ENCODE measurements at regions not wholly inside any gene's neighbourhood (a gene's known extent, or its start where the extent isn't known, plus 50 kb on each side); places are given as distances from the start of the nearest gene placed in this dataset.

DNA sequence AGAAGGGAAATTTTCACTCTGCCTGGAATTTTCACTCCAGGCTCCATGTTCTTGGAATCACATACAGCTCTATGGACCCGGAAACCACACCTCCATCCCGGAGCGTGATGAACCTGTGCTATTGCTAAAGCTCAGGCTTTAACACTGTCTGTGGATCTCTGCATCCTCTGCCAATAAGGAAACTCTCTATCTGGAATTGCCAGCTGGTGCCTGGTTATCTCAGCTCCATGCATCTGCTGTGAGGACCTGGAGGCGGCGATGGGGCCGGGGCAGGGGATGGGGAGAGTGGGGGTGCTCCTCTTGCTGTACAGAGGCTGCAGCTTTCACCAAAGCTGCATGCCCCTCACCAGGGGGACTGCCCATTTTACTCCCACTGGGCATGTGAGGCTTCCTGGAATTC, 754.0 kb upstream of the SOX11 start:
- POLR2A ChIA-PET, result no interaction called here
- CTCF ChIA-PET, result no interaction called here
- no peak for DNase-seq (ENCODE audit: low read depth, low spot score)
- no peak overlapping the region for H3K4me3 ChIP-seq (ENCODE audit: low read depth, low read length)
- TF ChIP-seq, protein P1, sequence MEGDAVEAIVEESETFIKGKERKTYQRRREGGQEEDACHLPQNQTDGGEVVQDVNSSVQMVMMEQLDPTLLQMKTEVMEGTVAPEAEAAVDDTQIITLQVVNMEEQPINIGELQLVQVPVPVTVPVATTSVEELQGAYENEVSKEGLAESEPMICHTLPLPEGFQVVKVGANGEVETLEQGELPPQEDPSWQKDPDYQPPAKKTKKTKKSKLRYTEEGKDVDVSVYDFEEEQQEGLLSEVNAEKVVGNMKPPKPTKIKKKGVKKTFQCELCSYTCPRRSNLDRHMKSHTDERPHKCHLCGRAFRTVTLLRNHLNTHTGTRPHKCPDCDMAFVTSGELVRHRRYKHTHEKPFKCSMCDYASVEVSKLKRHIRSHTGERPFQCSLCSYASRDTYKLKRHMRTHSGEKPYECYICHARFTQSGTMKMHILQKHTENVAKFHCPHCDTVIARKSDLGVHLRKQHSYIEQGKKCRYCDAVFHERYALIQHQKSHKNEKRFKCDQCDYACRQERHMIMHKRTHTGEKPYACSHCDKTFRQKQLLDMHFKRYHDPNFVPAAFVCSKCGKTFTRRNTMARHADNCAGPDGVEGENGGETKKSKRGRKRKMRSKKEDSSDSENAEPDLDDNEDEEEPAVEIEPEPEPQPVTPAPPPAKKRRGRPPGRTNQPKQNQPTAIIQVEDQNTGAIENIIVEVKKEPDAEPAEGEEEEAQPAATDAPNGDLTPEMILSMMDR (IDR thresholded peaks at IDR 0.05; ENCODE audit: insufficient read depth, low read length, missing control alignments), result no peak

DNA sequence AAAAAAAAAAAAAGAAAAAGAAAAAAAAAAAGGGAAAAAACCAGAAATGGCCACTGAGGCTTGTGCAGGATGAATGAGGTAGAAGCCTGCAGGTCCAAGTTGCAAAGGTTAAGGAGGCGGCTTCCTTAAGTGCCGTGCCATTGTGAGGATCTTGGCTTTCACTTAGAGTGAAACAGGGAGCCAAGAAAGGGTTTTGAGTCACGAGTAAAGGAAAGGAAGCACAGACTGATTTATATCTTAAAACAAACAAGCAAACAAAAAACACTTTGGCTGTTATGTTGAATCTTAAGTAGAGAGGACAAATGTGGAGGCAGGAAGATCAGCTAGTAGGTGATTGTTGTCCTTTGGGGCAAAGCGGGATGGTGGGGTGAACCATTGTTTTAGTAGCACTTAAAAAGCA, 749.7 kb upstream of the SOX11 start:
- ChIA-PET CTCF (no interaction called here), POLR2A (no interaction called here)
- TF ChIP-seq, protein P1 (IDR thresholded peaks at IDR 0.05; ENCODE audit: insufficient read depth, low read length, missing control alignments), result no peak
- no peak for DNase-seq (ENCODE audit: low read depth, low spot score)
- no peak overlapping the region for H3K4me3 ChIP-seq (ENCODE audit: low read depth, low read length)

GRCh38 chr2:4947911-4948310, 744.3 kb upstream of the SOX11 start:
- POLR2A ChIA-PET, result no interaction called here
- TF ChIP-seq, protein P1 (IDR thresholded peaks at IDR 0.05; ENCODE audit: insufficient read depth, low read length, missing control alignments), result no peak
- no peak for DNase-seq (ENCODE audit: low read depth, low spot score)
- CTCF ChIA-PET, result no interaction called here
- no peak overlapping the region for H3K4me3 ChIP-seq (ENCODE audit: low read depth, low read length)

- ChIA-PET CTCF (no interaction called here), POLR2A (no interaction called here)
Measured at GRCh38 chr2:4951368-4951767, 740.8 kb upstream of the SOX11 start.

DNA sequence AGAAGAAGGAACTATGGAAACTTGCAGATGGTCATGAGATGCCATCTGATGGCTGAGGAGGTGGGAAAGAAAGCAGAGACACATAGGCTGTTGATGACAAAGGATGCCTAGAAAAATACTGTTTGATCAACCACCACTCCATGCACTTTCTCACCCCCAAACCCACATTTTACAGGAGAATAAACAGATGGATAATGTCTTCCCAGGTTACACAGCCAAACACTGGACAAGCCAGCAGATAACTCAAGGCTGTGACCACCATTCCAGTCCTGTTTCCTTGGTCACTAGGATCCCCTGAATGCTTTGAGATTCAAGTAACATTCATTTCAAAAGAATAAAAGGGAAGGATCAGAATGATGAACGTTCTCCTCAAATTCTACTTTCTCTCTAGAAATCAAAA, 733.0 kb upstream of the SOX11 start:
- POLR2A ChIA-PET, result no interaction called here
- H3K4me3 ChIP-seq (ENCODE audit: low read depth, low read length), result no peak overlapping the region
- DNase-seq (ENCODE audit: low read depth, low spot score), result no peak
- TF ChIP-seq, protein P1 (IDR thresholded peaks at IDR 0.05; ENCODE audit: insufficient read depth, low read length, missing control alignments), result no peak
- CTCF ChIA-PET, result no interaction called here

More at GRCh38 chr2:4951368-4951767, 740.8 kb upstream of the SOX11 start:
- no peak for DNase-seq (ENCODE audit: low read depth, low spot score)
- TF ChIP-seq, protein P1 (IDR thresholded peaks at IDR 0.05; ENCODE audit: insufficient read depth, low read length, missing control alignments), result no peak
- H3K4me3 ChIP-seq (ENCODE audit: low read depth, low read length), result no peak overlapping the region

GRCh38 chr2:4962419-4962818, 729.8 kb upstream of the SOX11 start:
- POLR2A ChIA-PET, result no interaction called here
- CTCF ChIA-PET, result no interaction called here
- no peak for DNase-seq (ENCODE audit: low read depth, low spot score)
- TF ChIP-seq, protein P1 (IDR thresholded peaks at IDR 0.05; ENCODE audit: insufficient read depth, low read length, missing control alignments), result no peak
- no peak overlapping the region for H3K4me3 ChIP-seq (ENCODE audit: low read depth, low read length)

All from AG04449 (cell line).